NCI-H1694 (cell line): ENCODE measurements at regions not wholly inside any gene's neighbourhood (a gene's known extent, or its start where the extent isn't known, plus 50 kb on each side); places are given as distances from the start of the nearest gene placed in this dataset.
"Not testable (repeated sequence)": the region's sequence is repeated elsewhere in the genome, so short reads cannot be mapped to it uniquely, and the experiment has no call there.

Source experiments
- DNase-seq: peaks from one replicate; lab custom pipeline; 2025; lab: John Stamatoyannopoulos, UW

DNA sequence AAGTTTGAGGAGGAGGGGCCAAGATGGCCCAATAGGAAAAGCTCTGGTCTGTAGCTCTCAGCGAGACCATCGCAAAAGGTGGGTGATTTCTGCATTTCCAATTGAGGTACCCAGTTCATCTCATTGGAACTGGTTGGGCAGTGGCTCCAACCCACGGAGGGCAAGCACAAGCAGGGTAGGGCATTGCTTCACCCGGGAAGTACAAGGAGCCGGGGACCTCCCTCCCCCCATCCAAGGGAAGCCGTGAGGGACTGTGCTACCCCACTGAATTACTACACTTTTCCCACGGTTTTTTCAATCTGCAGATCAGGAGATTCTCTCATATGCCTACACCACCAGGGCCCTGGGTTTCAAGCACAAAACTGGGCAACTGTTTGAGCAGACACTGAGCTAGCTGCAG lies 58.0 kb upstream of the EFCAB3 start:
- DNase-seq = no peak

DNA sequence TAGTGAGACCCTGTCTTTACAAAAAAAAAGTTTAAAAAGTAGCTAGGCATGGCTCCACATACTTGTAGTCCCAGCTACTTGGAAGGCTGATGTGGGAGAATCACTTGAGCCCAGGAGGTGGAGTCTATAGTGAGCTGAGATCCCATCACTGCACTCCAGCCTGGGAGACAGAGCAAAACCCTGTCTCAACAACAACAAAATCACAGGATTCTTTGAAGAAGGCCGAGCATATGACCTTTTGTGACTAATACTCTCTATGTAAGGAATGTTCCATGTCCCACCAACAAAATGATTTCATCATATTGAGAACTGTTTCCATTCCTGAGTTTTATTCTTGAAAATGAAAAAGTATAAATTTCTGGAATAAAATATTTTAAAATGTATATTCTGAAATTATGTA lies 58.9 kb upstream of the EFCAB3 start:
- DNase-seq = no peak

GRCh38 chr17:62319846-62320245 lies 60.5 kb upstream of the EFCAB3 start:
- DNase-seq = no peak

GRCh38 chr17:62309396-62309795 lies 71.0 kb upstream of the EFCAB3 start:
- no peak for DNase-seq

DNA sequence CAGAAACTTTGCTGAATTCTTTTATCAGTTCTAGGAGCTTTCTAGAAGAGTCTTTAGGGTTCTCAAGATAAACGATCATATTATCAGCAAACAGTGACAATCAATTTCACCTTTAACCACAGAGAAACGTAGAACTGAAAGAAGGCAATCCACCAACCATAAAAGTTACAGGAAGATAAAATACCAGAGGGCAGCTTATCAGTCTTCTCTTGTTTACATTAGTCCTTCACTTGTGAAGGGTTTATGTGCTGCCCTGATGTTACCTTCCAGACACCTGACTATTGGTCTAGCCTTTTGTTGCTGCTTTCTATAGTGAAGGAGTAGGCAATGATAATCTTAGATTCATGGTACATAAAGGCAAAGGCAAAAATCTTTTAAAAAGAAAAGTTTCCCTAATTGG lies 73.2 kb upstream of the EFCAB3 start:
- DNase-seq = no peak

- DNase-seq = no peak
These were observed 76.9 kb upstream of the EFCAB3 start for GRCh38 chr17:62303476-62303875.

DNA sequence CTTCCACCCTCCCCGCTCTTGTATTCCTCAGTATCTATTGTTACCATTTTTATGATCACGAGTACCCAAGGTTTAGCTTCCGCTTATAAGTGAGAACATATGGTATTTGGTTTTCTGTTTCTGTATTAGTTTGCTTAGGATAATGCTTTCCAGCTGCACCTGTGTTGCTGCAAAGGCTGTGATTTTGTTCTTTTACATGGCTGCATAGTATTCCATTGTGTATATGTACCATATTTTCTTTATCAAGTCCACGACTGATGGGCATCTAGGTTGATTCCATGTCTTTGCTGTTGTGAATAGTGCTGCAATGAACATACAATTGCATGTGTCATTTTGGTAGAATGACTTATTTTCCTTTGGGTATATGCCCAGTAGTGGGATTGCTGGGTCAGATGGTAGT lies 79.7 kb upstream of the EFCAB3 start:
- DNase-seq = no peak

DNA sequence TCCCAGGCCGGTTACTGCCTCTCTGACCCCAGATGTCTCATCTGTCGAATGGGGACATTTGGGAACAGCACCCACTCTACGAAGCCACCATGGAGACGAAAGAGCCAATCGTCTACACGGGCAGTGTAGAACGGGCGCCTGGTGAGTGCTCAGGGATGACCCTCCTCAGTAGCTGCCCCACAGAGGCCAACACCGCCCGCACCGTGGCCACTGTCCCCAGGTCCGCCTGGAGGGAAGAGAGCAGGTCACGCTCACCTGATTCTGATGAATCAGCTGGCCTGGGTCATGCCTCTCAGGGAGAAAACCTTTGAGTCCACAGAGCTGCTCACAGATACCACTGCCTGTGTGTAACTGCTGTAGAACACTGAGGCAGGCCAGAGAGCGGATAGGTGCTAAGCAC lies 105.1 kb upstream of the EFCAB3 start:
- DNase-seq = not testable (repeated sequence)

GRCh38 chr17:62268361-62268760 lies 112.0 kb upstream of the EFCAB3 start:
- DNase-seq = not testable (repeated sequence)

DNA sequence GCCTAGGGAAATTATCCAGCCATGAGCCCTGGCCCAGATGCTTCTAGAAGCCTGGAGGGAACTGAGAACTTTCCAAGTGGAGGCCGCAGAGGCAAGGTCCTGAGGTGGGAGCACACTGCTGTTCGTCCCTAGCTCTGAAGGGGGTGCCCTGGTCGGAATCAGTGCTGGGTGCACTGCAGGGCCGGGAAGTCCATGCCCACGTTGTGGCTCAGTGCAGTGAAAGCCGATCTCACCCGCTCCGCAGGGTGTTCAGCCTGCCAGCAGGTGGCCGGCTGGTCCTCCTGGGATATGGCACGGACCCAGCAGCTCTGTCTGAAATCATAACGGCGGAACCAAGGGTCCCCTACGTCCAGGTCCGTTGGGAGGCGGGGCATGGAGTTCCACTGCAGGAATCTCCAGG lies 115.4 kb upstream of the EFCAB3 start:
- not testable (repeated sequence) for DNase-seq

- DNase-seq = not testable (repeated sequence)
These were observed 124.6 kb upstream of the EFCAB3 start for GRCh38 chr17:62255791-62256190.

DNA sequence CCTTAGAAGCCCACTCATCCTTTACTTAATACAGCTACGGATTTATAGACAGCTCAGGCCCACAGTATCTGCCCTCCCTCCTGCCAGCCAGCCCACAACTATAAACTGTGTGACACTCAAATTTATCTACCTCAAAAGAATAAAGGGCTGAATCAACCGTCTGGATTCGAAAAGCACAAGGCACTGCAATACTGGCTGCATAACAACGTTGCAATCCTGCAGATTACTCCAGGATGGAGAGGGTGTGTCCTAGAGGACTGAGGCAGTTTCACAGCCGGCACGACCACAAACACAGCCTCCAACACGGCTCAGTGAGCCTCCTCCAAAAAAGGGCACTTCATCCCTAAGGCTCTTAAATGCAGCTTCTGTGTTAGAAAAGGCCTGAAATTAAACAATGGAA lies 138.3 kb upstream of the EFCAB3 start:
- DNase-seq = not testable (repeated sequence)

DNA sequence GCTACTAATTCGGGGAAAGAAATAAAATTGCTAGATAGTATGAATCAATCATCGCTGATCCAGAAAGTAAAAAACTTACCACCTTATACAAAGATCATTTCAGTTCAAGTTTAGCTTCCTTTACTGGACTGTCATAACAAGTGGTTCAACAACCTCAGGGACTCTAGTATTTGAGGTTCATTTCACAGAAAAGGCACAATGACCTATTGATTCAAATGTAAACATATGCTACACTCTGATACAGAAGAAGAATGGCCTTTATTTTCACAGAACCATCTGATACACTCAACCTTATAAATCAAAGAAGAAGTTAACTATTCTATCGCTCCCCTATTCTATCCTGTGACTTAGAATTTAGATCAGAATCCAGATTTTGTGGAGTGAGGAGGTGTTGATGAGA lies 140.8 kb upstream of the EFCAB3 start:
- DNase-seq = not testable (repeated sequence)

- DNase-seq = not testable (repeated sequence)
These were observed 141.6 kb upstream of the EFCAB3 start for GRCh38 chr17:62238551-62239338.

GRCh38 chr17:62233822-62234481 lies 146.4 kb upstream of the EFCAB3 start:
- not testable (repeated sequence) for DNase-seq

DNA sequence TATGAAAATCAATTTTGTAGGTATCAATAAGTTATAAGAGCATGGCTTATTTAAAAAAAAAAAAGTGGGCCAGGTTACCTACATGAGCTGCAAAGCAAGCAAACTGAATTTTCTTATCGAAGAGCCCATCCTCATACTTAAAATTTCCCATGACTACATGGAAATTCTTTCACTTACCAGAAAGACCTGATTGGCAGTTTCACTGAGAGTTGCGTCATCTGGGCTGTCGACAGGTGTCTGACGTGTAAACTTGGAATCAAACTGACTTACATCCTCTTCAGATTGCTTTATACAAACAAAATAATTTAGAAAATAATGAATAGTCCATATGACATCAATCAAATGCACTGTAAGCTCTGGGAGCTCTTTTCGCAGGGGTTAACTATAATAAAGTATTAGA lies 149.1 kb upstream of the EFCAB3 start:
- DNase-seq = not testable (repeated sequence)

DNA sequence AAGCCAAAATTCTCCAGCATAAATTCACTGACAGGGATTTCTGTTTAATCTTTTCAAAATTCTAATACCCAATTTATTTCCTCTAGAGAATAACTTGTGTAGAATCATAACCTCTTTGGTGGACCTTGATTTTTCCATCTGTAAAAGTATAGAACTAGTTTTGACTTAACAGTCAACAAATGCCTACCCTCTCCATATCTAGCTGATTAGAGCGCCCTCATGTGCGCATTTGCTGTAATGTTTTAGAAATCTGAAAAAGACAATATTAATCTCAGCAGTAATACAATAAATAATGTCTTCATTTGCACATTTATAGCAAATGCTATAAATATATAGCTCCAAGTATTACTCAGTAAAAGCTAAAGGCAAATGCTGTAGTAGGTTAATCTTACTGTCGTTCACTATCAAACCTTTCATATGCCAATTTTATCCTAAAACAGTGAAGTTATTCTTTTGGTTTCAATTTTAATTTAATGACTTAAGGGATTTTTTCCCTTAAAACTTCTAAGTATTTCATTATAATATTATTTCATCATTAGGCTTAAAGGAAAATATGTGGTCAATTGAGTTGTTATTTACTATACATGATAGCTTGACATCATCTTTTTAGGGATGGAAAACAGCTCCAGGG lies 153.6 kb upstream of the EFCAB3 start:
- not testable (repeated sequence) for DNase-seq

DNA sequence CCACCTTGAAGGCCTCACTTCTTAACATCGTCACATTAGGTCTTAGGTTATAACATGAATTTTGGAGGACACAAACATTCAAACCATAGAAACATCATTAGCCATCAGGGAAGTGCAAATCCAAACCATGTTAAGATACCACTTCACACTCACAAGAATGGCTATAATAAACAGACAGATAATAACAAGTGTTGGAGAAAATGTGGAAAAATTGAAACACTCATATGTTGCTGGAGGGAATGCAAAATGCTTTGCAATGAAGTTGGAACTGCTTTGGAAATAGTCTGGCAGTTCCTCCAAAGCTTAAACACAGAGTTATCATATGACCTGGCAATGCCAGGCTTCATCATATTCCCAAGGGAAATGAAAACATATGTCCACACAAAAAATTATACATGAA lies 156.8 kb upstream of the EFCAB3 start:
- not testable (repeated sequence) for DNase-seq

DNA sequence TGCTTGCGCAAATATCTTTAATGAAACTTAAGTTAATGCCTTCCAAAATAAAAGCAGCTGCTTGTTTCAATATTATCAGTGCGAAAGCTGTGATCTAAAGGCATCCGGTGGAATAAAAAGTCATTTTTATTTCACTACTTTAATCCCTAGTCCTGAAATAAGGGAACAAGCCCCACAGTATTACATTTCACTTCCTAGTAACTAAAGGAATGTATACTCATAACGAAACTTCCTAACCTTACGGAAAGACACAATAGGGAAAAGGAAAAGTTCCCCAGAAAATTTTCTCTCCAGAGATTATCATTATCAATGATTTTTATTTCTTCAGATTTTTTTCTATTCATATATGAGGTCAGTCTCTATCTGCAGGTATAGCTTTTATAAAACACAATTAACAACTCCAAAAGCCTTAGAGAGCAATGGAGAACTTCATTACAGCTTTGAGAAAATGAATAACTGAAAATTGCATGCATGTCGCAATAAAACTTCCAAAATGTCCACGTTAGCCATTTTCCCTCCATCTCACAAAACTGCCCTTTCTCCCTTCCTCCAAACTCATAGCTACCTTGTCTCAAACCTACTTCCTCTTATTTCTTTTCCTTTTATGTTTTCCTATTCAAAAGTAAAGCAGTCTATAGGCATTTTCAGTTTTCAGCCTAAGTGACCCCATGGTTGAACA lies 154.3 kb upstream of the MED13 start:
- no peak for DNase-seq

DNA sequence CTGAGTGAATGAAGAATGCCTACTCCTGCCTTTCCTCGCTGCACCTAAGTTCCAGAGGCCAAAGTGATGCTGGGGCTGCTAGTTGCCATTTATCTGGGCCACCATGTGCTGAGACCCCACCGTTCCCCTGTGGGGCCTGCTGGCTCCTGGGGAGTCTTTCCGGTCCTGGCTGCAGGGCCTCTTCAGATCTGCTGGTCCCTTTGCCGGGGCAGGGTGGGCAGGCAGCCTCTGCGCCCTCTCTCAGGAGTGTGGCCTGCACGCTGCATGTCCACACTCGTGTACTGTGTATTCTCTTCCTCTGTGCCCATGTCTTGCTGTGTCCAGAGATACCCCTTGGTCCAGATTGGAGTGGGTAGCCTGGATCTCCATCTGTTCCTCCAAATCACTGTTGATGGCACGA lies 151.8 kb upstream of the MED13 start:
- DNase-seq = no peak

DNA sequence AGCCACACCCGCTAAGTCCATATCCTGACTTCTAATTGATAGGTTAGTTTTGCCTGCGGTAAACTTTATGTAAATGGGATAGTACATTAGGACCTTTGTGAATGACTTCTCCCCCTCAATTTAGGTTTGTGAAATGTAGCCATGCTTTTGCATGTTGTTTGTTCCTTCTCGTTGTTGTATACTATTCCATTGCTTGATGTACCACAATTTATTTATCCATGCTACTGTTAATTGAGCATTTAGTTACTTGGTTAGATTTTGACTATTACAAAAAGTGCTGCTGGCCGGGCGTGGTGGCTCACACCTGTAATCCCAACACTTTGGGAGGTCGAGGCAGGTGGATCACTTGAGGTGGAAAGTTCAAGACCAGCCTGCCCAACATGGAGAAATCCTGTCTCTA lies 150.8 kb upstream of the MED13 start:
- not testable (repeated sequence) for DNase-seq

GRCh38 chr17:62206550-62206949 lies 141.5 kb upstream of the MED13 start:
- DNase-seq = no peak

DNA sequence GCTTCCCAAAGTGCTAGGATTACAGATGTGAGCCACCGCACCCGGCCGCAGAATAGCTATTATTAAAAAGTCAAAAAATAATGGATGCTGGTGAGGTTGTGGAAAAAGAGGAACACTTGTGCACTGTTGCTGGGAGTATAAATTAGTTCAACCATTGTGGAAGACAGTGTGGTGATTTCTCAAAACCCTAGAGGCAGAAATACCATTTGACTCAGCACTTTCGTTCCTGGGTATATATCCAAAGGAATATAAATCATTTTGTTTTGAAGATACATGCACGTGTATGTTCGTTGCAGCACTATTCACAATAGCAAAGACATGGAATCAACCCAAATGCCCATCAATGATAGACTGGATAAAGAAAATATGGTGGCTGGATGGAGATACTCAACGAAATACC lies 132.1 kb upstream of the MED13 start:
- not testable (repeated sequence) for DNase-seq
